Heart left ventricle (tissue), 13 donors: ENCODE measurements at regions not wholly inside any gene's neighbourhood (a gene's known extent, or its start where the extent isn't known, plus 50 kb on each side); places are given as distances from the start of the nearest gene placed in this dataset.

Source experiments
- POLR2A ChIP-seq, 2 donors: fragments of 450-650 bp; IDR thresholded peaks; one replicate each; pipeline ENCODE4 v1.6.1; 2017; ENCODE audit warnings: antibody characterized with exemption in 2 of 2, mild to moderate bottlenecking in 2 of 2, moderate library complexity in 2 of 2
- TF ChIP-seq, protein P1 (sequence below), 12 donors: fragments of 200-600 bp; sonication (generic) in 4 of 12; IDR thresholded peaks; one replicate each; pipeline versions ENCODE4 v1.5.0 to v1.8.0; 2018 to 2022; ENCODE audit warnings: antibody characterized with exemption in 12 of 12, mild to moderate bottlenecking in 5 of 12
- donor health status: ischemic (EF 13 %, LVEDD 7.1; RV severe dilation, severe dysfunction).
- donor health status: DM: no; HTN: yes; CAD: no.
- donor health status: DM: no; HTN: no; CAD: no.
- donor health status: ischemic (EF 25% LVEDD 6.9; RV normal size, moderate dysfunction).
- donor health status: ischemic (EF 25% LVEDD 5.7; RV mildly dilated, moderate dysfunction).
- donor health status: ischemic (EF 35%, LVEDD 5.7; RV mildly dilated, moderate dysfunction).
- donor health status: nonischemic (EF 11% LVEDD 7.7; RV severe dilation, severe dysfunction).
- donor health status: DM: yes; HTN: yes; CAD: no.
- donor health status: PGD.
- donor health status: ischemic (EF 29% LVEDD 5.4; RV normal size, mild dysfunction).
- donor health status: nonischemic (EF 23%, LVEDD 6.1; RV moderate dilation, normal function).

DNA sequence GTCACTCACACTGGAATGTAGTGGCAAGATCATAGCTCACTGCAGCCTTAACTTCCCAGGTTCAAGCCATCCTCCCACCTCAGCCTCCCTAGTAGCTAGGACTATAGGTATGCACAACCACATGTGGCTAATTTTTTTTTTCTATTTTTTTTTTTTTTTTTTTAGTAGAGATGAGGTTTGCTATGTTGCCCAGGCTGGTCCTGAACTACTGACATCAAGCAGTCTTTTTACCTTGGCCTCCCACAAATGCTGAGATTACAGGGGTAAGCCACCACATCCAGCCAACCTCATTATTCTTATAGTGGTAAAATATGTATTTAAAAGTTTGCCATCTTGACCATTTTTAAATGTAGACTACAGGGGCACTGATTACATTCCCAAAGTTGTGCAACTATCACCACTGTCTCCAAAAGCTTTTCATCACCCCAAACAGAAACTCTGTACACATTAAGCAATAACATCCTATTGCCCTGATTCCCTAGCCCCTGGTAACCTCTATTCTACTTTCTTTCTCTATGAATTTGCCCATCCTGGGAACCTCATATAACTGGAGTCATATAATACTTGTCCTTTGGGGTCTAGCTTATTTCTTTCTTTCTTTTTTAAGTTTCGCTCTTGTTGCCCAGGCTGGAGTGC lies 268.0 kb upstream of the JARID2 start:
- TF ChIP-seq, protein P1, sequence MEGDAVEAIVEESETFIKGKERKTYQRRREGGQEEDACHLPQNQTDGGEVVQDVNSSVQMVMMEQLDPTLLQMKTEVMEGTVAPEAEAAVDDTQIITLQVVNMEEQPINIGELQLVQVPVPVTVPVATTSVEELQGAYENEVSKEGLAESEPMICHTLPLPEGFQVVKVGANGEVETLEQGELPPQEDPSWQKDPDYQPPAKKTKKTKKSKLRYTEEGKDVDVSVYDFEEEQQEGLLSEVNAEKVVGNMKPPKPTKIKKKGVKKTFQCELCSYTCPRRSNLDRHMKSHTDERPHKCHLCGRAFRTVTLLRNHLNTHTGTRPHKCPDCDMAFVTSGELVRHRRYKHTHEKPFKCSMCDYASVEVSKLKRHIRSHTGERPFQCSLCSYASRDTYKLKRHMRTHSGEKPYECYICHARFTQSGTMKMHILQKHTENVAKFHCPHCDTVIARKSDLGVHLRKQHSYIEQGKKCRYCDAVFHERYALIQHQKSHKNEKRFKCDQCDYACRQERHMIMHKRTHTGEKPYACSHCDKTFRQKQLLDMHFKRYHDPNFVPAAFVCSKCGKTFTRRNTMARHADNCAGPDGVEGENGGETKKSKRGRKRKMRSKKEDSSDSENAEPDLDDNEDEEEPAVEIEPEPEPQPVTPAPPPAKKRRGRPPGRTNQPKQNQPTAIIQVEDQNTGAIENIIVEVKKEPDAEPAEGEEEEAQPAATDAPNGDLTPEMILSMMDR (IDR thresholded peaks at IDR 0.05) = no peak
- TF ChIP-seq POLR2A (IDR thresholded peaks at IDR 0.05) = no peak
